GM18868 (cell line): ENCODE measurements at regions not wholly inside any gene's neighbourhood (a gene's known extent, or its start where the extent isn't known, plus 50 kb on each side); places are given as distances from the start of the nearest gene placed in this dataset.

ENCODE experiments used
- ATAC-seq: cut with Tn5 transposase; IDR thresholded peaks from one replicate; pipeline ENCODE4 v1.9.1; 2021; ENCODE audit warnings: mild to moderate bottlenecking, moderate library complexity; ENCODE audit not compliant: unreplicated experiment

DNA sequence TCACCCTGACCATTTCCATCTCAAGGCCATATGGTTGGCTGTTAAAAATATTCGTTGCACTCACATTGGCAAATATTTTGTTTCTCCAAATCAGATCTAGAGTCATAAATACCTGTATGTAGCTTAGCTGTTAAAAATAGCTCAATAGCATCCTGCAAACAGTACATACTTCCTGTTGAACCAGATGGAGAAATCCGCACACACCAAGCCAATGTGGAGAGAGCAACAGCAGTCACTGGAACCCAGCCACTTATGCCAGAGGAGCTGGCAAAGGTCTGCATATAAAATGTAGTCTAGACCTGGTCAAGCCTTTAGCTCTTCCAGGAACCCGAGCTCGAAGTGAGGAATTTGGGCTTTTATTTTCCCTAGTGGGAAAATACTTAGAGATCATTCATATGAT, 146.4 kb upstream of the KCNJ16 start:
- no peak for ATAC-seq

DNA sequence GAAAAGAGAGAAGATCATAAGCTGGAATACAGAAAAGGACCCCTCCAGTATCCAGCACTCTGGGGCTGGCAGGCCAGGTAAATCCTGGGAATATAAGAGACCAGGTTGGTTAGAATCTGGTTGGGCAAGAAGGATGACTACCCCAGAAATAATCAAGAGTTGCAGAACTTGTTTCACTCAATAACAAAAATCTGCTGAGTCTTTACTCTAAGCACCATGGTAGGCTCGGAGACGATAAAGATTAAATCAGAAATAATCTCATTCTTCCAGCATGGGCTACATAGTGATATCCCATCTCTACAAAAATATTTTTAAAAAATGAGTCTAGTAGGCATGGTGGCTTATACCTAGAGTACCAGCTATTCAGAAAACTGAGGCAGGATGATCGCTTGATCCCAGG, 138.0 kb upstream of the KCNJ16 start:
- ATAC-seq, result no peak

DNA sequence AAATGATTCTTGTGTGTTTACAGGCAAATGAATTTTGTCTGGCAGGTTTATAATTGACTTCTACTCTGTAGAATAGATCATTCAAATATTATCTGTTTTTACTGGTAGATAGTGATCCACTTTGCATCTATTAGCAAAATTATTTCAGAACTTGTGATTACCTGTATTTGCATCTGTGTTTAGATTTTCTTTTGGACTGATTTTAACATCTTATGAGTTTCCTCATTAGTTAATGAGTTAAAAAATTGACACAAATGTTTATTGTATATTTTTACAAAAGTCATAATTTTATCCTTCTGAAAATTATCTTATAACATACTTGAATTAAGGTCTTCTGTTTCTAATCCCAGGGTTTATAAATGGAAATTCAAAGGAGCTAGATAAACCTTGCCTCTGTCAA, 132.0 kb upstream of the KCNJ16 start:
- ATAC-seq, result no peak

DNA sequence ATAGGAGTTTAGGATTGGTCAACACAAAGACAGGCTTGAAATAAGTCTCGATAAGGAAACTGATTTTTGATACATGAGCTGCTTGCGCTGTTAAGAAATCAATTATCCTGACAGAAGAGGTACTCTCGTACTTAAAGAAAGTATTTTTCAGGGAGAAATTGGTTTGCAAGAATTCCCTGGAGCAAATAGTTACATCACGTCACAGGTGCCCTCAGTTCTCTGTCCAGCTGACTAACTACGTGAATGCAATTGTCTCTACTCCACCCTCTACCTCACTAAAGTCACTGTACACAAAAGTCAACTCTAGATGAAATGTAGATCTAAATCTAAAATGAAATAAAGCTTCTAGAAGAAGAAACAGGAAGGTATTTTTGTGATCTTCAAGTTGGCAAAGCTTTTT, 130.6 kb upstream of the KCNJ16 start:
- ATAC-seq, result no peak

DNA sequence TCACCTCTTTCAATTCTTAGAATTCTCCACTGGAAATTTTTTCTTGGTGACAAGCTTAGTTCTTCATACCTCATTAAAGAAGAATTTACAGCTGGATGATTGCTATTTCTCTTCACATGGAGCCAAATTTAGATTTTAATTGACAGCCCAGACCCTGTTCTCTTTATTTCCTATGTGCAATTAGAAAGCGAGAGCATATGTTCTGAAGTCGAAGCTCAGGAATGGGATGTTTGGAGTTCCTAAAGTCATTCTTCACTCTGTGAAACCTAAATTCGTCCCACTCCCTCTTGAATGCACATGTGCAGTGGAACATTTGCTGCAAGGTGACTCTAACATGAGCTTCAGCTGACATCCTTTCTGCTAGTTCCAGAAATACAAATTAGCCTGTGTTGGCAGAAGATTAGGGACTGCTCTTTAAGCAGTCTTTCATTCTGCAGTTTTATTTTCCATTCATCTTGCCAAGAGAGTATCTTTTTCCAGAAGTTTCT, 129.3 kb upstream of the KCNJ16 start:
- ATAC-seq, result no peak

DNA sequence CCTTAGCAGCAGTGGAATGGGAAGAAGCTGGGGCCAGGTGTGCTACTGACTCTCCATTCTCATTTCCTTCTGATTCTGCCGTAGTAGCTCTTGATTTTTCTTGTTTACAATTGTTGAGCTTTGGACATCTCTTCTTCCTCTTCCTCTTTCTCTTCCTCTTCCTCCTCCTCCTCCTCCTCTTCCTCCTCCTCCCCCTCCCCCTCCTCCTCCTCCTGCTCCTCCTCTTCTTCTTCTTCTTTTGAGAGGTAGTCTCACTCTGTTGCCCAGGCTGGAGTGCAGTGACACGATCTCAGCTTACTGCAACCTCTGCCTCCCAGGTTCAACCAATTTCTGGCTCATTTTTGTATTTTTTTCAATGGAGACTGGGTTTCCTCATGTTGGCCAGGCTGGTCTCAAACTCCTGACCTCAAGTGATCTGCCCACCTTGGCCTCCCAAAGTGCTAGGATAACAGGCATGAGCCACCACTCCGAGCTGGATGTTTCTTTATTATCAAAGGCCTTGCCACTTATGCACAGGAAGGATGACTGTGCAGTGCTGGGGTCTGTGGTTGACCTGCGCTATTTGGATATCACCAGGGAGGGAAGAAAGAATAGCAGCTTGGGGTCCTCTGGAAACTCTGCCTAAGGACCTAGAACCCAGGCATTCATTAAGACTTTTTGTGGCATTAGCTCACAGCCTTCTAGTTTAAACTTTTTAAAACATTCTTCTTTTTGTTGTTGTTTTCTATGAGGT, 127.8 kb upstream of the KCNJ16 start:
- ATAC-seq, result no peak

DNA sequence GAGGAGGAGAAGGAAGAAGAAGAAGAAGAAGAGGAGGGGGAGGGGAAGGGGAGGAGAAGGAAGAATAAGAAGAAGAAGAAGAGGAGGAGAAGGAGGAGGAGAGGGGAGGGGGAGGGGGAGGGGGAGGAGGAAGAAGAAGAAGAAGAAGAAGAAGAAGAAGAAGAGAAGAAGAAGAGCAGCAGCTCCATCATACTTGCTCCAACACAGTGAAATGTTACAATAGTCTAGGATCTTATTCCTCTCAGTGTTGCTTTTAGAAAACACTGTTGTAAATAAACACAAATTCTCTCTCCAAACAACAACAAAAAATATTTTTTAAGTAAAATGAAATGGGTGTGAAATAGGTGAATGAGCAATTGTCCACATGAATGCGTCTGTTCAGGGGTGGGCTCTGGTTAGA, 126.6 kb upstream of the KCNJ16 start:
- no peak for ATAC-seq

DNA sequence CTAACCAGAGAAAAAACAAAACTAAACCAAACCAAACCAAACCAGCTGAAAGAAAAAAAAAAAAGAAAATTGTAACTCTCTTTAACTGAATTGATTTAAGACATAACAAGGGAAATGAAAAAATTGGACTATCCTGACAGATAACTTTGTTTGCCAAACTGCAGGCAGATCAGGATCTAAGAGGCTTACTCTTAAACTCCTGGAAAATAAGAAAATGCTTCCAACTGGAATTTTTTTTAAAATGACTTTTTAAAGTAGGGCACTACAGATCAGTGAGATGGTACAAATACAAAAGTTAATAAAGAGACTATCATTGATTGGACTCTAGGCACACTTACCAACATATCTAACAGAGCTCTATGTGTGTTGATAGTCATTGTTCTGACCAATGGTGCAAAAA, 125.5 kb upstream of the KCNJ16 start:
- no peak for ATAC-seq

DNA sequence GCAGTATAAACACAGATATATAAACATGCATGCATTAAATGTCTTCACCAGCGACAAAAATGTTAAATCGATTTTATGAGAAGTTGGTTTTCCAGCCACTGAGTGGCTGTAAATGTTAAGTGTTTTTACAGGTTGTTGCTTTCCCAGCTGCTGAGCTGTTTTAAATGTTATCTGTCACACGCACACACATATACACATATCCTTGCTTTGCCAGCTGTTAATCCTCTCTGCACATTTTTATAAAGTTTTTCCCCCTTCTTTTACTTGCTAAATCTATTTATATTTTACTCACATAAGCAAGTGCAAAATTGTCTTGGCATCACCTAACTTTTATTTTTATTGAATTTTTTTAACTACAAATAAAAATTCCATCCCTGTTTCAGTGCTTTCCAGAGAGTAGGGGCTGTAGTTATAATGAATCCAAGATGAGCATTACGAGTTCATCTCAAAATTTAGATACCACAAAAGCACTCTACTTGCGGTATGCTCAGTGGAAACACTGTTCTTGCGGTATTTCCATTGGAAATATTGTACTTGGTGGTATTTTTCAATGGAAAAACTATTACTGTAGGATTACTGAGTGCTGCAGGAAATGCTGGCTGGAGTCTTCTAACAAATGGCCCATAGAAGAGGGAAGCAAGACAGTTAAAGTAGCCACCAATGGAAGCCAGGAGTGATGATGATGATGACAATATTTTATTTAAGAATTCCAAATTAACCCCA, 124.9 kb upstream of the KCNJ16 start:
- no peak for ATAC-seq

DNA sequence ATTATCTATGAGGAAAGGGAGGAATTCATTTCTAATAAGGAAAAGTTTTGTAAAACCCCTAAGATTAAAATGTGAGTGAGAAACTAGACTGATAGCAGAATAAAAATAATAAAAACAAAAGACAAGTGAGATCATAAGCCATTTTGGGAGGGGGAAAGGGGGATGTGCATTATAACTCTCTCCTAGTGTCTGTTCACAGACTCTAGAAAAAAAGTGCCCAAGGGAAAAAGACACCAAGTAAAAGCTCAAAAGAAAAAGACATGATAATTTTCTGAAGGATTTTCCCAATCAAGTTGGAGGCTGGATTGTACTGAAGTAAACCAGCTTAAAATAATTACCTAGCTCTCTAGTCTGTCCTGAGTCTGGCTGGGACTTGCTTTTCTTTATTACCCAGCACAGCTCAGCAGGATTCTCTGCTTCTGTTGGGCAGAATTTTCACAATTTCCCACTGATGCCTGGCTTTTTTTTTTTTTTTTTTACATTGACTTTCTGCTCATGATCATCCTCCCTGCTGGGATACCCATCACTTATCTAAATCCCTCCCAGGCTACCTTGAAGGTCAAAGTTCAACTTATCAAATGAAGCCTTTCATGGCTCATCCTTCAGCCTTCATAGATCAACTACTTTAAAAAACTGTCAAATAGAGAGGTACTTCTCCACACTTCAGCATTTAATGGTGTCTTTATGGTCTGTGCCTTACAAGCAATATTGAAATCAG, 124.2 kb upstream of the KCNJ16 start:
- ATAC-seq, result no peak

DNA sequence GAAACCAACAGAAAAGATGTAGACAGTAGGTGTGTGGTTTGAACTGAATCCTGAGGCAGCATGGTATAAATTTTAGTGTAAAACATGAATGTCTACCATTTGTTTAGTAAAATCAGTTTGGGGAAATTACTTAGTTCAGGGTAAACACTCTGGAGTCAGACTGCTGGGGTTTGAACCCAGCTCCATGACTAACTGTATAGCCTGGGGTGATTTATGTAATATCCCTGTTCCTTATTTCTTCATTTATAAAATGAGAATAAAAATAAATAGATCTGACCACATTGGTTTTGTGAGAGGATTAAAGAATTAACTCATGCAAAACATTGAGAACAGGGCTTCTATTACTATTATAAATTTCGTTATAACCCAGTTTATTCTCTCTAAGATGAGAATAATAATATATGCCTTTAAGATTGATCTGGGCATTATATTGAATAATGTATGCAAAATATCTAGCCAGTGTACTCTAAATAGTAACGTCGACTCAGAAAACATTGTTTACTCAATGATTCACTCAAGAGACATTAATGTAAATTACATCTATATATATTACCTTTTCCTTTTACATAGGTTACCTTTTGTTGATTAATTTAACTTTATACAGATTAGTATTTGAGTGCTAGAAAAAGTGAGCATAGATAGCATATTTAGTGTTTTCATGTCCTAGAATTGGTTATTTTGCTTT, 120.6 kb upstream of the KCNJ16 start:
- no peak for ATAC-seq

DNA sequence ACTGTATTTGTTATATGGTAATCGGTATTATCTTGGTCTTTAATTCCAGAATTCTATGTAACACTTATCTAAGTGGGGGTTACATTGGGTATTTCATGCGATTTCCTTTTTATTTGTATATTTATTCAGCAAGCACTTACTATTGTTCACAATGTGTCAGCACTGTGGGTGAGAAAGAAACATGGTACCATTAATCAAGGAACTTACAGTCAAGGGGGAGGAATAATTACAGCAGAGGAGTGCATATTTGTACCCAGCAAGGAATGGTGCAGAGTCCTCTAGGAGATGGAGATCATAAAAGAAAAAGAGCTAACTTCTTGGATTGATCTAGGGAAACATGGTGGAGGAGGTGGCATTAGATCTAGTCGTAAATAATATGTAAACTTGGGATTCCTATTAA, 117.0 kb upstream of the KCNJ16 start:
- ATAC-seq, result no peak

DNA sequence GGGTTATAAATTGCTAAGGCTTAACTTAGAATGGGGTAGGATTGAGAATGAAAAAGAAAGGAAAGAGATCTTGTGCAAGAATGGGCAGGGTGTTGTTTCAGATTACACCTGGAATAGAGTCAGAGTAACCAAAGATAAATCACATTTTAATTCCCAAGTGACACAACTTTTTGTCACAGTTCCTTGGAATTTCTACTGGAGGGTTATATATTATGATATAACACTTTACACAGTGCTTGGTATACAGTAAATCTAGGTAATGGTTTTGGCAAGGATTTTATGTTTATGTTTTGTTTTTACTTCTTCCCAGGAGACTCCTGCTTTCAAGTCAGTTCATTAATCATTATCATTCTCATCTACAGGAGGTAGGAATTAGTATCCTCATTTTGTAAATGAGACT, 115.7 kb upstream of the KCNJ16 start:
- ATAC-seq, result no peak

DNA sequence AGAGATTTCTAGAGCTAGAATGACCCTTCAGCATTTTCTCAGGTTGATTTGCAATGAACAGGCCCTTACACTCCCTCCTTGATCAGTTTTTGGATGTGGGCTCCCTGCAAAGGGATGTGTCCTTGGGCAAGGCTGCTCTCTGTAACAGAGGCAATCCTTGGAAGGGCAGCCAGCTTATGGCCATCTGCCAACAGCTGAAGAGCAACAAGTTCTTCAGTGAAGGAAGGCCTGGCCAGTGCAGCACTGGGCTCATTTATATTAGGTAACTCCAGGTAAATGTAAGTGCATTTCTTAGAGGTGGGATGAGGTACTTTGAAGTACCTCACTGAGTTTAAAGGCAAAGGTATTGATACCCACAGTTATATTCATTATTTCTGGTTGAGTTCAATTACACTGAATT, 114.3 kb upstream of the KCNJ16 start:
- ATAC-seq, result no peak

DNA sequence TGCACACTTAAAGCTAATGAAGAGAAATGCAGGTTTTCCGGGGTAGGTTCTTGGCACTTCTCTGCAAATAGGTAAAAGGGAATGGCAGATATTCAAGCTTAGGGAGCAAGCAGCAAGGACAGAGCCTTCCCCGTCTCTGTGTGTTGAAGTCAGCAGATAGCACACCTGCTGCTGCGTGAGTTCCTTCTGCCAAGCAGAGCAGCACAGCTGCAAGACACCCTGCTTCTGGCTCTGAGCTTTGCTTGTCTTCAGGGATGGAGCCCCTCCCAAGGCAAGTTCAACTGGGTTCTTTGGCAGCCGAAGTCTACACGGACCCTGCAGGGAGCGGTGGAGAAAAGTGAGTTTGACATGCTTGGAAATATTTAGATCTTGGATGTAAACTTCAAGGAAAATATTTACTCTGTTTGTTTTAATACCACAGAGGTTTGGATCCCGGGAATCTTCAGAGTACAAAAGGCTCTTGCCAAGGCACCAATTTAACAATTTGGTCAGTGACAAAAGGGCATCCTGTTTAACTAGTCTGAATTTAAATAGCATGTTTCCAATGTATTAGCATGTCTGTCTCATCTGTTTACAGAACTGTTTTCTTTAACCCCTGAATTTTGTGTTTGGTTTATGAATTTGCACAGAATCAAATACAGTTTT, 113.4 kb upstream of the KCNJ16 start:
- ATAC-seq, result no peak

DNA sequence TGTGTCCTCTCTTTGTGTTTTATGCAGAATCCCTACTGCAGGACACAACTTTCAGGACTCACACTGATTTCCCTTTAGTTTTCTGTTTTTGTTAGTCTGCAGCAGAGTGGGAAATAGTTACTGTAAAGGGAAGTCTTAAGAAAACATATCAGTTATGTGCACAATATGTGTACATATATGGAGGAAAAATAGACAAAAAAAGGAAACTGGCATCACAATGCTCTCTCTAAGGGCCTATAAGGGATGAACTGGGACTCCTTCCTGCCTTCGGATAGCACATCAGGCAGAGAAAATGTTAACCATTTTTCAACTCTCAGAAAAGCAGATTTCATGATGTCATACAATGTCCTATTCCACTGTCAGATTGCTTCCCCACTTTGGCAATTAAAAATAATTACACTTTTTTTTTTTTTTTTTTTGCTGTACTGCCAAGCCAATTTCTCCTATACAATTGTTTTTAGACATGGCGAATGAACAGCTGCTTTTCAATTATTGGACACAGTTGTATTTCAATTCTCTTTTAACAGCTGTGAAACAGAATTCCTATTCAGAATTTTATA, 112.5 kb upstream of the KCNJ16 start:
- no peak for ATAC-seq

DNA sequence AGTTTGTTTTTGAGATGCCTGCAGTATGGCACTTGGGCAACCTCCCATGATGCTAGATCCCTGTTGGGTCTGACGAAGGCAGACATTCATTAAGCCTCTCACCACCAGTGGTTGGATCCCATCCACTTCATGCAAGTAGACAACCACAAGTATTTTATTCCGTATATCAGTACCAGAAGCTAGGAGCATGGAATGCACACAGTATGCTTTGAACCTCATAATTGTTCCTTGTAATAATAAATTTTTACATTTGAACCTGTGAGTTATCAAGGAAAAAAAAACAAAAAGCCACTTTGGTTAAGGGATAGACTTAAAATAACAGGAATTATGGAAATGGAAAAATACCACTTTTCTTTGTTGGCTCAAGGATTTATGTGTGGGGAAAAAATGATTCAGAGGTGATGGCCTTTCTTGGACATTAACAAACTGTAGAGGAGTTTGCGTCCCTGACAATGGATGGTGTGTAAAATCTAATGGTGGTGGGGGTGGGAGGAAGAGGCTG, 107.1 kb upstream of the KCNJ16 start:
- no peak for ATAC-seq

DNA sequence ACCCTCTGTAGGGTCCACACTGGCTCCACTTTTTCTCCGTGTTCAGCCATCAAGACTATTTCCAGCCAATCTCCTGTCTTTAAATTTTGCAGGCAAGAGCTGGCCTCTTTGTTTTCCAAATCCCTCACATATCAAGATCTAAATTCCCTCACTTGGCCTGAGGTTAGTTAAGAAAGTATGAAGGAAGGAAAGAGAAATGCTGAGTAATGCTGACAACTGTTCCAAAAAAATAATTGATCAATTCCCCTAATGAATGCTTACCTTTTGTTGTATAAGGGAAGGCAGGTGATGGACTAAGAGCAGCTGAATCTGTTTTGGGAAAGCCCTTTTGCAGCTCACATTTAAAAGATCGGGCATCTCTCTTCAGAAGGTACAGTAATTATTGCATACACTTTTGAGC, 105.1 kb upstream of the KCNJ16 start:
- ATAC-seq, result no peak

DNA sequence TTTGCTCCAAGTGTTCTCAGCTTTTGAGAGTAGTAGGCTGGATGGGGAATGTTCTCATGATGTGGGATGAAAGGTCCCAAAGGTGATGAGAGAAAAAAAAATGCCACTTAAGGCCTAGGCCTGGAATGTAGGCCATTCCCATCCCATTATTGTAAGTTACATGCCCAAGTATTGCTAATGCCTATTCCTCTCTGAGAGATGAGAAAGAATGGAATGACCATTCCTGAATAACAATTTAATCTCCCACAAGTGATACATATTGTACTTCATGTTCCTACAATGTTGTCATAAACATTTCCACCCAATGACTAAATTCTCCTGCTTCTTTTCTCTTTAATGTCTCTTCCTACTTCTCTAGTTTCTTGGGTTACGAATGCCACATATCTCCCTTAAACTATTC, 102.8 kb upstream of the KCNJ16 start:
- ATAC-seq, result no peak

DNA sequence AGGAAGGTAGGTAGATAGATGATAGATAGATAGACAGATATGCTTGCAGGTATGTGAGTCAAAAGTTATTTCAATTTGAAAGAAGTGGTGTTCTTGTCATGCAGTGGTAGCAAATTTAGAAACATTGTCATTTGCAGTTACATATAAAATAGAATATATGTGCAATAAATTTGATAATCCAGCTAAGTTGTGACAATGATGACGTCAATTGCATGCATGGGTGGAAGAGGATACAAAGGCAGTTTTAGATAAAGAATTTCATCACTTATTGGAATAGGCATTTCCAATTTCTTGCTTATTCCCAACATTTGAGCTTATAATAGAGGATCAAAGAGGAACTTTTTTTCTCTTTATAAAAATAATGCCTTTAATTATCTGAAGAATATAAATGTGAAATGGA, 99.2 kb upstream of the KCNJ16 start:
- ATAC-seq, result no peak
